PC-9 (cell line): ENCODE measurements at regions not wholly inside any gene's neighbourhood (a gene's known extent, or its start where the extent isn't known, plus 50 kb on each side); places are given as distances from the start of the nearest gene placed in this dataset.

Experiments
- CTCF ChIP-seq: fragments of 200-600 bp; sonication (generic); conservative IDR thresholded peaks from 2 replicates; pipeline ENCODE4 v1.6.1; 2017; ENCODE audit warnings: mixed run types, antibody characterized with exemption, mild to moderate bottlenecking, moderate library complexity
- EZH2 ChIP-seq: fragments of 200-600 bp; sonication (generic); IDR thresholded peaks from 2 replicates; pipeline ENCODE4 v1.8.0; 2017; ENCODE audit warnings: antibody characterized with exemption, low read depth

DNA sequence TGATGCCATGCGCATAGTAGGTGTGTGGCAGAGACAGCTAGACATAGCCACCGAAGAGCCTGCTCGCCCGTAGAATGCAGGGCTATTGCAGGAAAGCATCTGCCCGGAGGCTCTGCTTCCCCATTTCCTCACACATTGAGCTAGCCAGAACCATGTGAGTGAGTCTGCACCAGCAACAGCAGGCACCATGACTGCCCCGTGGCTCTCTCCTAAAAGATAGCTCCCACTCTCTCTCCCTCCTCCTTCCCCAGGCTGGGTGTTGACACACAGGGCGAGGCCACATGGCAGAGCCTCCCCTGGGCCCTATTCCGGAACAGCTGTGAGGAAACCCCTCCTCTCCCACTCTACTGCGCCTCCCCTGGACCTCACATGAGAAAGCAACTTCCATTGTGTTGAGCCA is 52.3 kb upstream of the ATP12A start:
- TF ChIP-seq CTCF (no peak), EZH2 (no peak)
